HG03354 (cell line): ENCODE measurements at regions not wholly inside any gene's neighbourhood (a gene's known extent, or its start where the extent isn't known, plus 50 kb on each side); places are given as distances from the start of the nearest gene placed in this dataset.

Experiments
- ATAC-seq: cut with Tn5 transposase; IDR thresholded peaks from one replicate; pipeline ENCODE4 v1.9.1; 2021; ENCODE audit warnings: mild to moderate bottlenecking; ENCODE audit not compliant: unreplicated experiment, poor library complexity, severe bottlenecking

- ATAC-seq = no peak
Measured at GRCh38 chr3:194738254-194739093, 52.8 kb downstream of the FAM43A start.

- no peak for ATAC-seq
Measured at GRCh38 chr3:194739498-194740284, 54.0 kb downstream of the FAM43A start.

- no peak for ATAC-seq
Measured at GRCh38 chr3:194740859-194741491, 55.3 kb downstream of the FAM43A start.

GRCh38 chr3:194741916-194742315, 56.2 kb downstream of the FAM43A start:
- ATAC-seq = no peak

- ATAC-seq = no peak
Measured at GRCh38 chr3:194744826-194745225, 59.1 kb downstream of the FAM43A start.

- ATAC-seq = no peak
Measured at GRCh38 chr3:194745422-194746184, 59.9 kb downstream of the FAM43A start.

- ATAC-seq = no peak
Measured at GRCh38 chr3:194748225-194748624, 62.5 kb downstream of the FAM43A start.

GRCh38 chr3:194749631-194750490, 64.2 kb downstream of the FAM43A start:
- ATAC-seq = no peak

- no peak for ATAC-seq
Measured at GRCh38 chr3:194750491-194750828, 64.8 kb downstream of the FAM43A start.

GRCh38 chr3:194755671-194756459, 70.2 kb downstream of the FAM43A start:
- ATAC-seq = no peak

GRCh38 chr3:194756460-194756779, 70.7 kb downstream of the FAM43A start:
- ATAC-seq = no peak

- ATAC-seq = no peak
Measured at GRCh38 chr3:194756791-194757325, 71.2 kb downstream of the FAM43A start.

- no peak for ATAC-seq
Measured at GRCh38 chr3:194757647-194758061, 72.0 kb downstream of the FAM43A start.

GRCh38 chr3:194758716-194759115, 73.0 kb downstream of the FAM43A start:
- ATAC-seq = no peak

- ATAC-seq = no peak
Measured at GRCh38 chr3:194760494-194761137, 74.9 kb downstream of the FAM43A start.

- no peak for ATAC-seq
Measured at GRCh38 chr3:194761384-194761783, 75.7 kb downstream of the FAM43A start.

GRCh38 chr3:194766845-194767244, 81.2 kb downstream of the FAM43A start:
- no peak for ATAC-seq
